GM21576 (cell line): ENCODE measurements at regions not wholly inside any gene's neighbourhood (a gene's known extent, or its start where the extent isn't known, plus 50 kb on each side); places are given as distances from the start of the nearest gene placed in this dataset.

Experiments
- ATAC-seq: cut with Tn5 transposase; IDR thresholded peaks from one replicate; pipeline ENCODE4 v1.9.1; 2021; ENCODE audit warnings: mild to moderate bottlenecking, moderate library complexity; ENCODE audit not compliant: unreplicated experiment

DNA sequence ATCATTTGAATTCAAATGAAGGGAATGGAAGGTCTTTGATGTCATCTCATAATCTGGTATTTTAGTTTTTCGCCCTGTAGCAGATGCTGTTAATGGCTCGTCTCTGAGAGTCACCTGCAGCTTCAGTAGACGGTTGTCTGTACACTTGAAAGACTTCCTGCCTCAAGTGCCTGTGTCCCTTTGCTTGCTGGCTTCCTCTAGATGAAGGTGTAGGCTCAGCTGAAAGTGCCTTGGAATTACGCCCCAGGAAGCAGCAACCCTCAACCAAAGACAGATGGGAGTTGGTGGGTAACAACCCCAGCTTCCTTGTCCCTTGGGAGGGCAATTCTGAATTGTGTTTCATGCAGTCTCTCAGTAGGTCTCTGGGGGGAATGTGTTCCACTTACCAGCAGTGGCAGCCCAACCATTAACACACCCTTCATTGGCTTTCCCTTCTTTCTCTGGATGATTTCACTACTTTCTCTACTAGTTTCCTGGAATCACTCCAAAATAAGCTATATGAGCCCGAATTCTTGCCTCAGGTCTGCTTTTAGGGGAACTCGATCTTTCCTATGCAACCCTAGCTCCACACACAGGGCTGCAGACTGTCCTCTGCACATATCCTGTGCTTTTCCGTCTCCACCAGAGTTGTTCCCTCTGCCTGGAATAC lies 395.6 kb downstream of the DMAC1 start:
- no peak for ATAC-seq

DNA sequence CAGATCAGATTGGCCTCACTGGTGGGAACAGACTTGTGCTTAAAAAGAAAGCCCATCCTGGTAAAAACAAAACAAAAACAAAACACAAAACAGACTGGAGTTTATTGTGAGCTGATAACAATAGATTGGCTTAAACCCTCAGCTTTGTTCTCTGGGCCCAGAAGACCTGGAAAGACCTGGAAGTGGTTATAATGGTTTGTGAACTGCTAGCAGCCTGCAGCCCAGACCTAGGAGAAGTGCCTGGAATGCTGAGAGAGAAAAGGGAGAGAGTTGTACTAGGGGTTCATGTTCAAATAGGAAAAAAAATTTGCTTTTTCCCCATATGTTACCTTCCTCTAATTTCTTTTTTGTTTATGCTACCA lies 396.6 kb downstream of the DMAC1 start:
- no peak for ATAC-seq

- ATAC-seq, result no peak
These were observed 397.1 kb downstream of the DMAC1 start for GRCh38 chr9:7402334-7403027.

DNA sequence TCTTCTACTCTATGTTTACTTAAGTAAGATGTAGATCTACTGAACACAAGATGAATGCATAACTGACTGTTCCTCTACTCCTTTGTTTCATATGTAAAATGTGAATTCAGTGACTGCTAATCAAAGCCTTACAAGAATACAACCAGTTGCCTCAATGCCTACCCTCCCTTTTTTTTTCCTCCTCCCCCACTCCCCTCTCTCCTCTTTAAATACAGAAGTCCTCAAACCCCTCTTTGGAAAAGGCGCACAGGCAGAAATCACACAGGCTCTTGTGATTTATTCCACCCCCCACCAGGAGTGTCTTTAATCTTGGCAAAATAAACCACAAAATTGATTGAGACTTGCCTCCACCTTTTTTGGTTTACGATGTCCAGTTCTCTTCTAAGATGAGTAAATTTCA lies 398.5 kb downstream of the DMAC1 start:
- no peak for ATAC-seq

DNA sequence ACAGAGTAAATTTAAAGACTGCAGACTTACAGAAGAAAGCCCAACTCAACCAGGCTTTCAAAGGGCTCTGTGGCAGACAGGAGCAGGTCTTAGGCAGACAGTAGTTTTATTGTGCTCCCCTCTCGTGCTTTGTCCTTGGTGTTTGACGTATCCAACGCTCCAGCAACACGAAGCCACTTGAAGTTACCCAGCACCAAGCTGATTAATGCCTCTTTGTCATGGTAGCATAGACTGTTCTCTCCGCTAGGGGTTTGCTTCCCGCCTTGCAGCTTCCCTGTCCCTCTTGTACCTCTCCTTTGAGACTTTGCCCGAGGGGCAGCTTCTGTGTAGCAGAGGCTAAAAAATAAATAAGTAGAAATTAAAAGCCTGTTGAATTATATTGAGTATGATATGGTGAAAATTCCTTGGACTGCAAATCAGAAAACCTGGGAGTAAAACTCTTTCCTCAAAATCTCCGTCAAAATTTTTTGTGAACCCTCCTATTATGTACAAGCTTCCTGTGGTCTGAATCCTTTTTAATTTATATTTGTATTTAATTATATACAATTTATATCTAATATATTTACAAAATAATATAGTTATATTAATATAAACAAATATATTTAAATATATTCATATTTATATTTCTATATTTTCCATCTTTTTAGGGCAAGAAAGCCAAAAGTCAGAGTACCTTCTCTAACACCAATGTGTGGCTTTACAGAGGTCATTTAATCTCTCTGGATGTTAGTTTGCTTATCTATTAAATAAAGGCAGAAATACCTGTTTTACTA lies 405.4 kb downstream of the DMAC1 start:
- no peak for ATAC-seq

DNA sequence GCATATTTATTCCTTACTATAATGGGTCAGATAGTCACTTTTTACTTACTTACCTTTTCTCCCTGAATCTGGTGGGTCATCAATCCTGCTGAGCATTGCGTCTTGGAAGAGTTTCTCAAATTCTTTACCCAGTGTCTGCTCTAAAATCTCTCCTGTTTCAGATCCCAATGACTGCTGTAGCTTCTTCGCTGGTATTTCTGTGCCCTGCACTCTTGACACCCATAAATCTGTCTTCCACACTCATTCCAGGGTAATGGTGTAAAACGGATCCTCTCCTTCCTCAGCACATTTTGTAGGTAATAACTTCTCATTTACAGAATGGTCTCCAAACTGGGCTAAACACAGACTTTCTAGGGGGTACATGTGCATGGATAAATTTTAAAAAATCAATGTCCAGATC lies 407.4 kb downstream of the DMAC1 start:
- no peak for ATAC-seq

- no peak for ATAC-seq
These were observed 410.8 kb downstream of the DMAC1 start for GRCh38 chr9:7388755-7389154.

DNA sequence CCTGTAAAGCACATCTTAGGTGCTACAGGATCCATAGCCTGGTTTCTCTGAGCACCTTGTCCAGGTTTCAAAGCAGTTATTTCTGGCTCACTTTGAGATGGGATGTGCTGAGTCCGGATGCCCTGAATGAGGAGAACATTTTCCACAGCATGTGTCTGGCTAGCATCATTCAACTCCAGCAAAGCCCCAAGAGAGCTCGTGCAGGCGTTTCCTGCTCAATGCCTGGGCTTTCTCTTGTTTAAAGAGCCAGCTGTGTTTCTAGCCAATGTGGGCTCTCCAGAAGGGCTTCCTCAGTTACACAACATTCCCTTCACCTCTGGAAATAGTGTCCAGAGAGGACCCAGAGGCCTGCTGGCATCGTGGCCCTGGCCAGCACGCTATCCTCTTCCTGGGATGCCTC lies 411.7 kb downstream of the DMAC1 start:
- ATAC-seq, result no peak

DNA sequence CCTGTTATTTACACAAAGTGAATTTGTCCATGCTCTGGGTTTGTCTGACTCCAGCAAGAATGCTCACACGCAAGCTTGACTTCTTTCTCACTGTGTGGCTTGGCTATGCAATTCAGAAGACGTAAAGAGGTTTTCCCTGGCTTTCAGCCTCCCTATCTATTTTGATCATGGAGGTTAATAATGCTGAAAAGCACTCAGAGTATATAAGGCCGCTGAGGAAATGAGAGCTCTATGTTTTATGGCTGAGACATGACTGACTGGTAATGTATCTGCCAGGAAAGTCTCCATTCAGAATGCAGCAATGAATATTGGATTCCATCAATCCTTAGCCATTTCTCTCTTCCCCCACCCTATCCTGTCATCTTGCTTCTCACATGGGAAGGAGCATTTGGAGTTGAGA lies 417.3 kb downstream of the DMAC1 start:
- ATAC-seq, result no peak

DNA sequence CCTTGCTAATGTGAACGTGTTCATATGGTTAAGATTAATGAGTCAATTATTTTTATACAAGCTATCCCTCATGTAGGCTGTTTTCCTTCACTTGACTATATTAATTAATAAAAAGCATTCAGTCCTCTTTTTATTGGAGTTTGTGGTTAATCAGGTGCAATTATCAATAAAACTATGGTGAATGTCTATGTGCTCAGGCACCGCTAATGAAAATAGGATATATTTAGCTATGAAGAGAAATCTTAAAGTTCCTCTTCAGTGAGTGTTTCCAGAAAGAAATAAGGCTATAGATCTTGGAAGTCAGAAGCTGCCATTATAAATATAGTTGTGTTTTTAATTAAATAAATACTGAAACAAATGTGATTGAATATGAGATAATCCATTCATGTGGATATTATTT lies 422.1 kb downstream of the DMAC1 start:
- ATAC-seq, result no peak

DNA sequence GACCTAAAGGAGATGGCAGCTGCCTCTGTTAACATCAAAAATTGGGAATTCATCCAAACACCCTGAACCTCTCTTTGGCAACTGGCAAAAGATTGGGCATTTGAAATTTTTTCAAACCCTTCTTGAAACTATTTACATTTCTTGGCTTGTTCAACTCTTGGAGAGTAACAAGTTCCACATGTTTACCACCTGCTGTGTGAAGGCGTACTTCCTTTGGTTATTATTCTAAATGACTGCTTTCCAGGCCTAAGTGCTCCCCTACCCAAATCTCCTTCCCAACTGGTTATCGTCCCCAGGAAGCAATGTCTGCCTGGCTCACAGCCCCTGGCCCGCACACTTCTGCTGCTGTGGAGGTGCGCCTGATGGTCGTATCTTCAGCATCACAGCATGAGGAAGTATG lies 422.7 kb downstream of the DMAC1 start:
- ATAC-seq, result no peak

- ATAC-seq, result no peak
These were observed 423.4 kb downstream of the DMAC1 start for GRCh38 chr9:7376213-7376612.

GRCh38 chr9:7375013-7375511 lies 424.5 kb downstream of the DMAC1 start:
- ATAC-seq, result no peak

- ATAC-seq, result no peak
These were observed 428.6 kb downstream of the DMAC1 start for GRCh38 chr9:7370988-7371387.

- ATAC-seq, result no peak
These were observed 429.2 kb downstream of the DMAC1 start for GRCh38 chr9:7370381-7370780.

GRCh38 chr9:7369384-7369821 lies 430.2 kb downstream of the DMAC1 start:
- no peak for ATAC-seq

DNA sequence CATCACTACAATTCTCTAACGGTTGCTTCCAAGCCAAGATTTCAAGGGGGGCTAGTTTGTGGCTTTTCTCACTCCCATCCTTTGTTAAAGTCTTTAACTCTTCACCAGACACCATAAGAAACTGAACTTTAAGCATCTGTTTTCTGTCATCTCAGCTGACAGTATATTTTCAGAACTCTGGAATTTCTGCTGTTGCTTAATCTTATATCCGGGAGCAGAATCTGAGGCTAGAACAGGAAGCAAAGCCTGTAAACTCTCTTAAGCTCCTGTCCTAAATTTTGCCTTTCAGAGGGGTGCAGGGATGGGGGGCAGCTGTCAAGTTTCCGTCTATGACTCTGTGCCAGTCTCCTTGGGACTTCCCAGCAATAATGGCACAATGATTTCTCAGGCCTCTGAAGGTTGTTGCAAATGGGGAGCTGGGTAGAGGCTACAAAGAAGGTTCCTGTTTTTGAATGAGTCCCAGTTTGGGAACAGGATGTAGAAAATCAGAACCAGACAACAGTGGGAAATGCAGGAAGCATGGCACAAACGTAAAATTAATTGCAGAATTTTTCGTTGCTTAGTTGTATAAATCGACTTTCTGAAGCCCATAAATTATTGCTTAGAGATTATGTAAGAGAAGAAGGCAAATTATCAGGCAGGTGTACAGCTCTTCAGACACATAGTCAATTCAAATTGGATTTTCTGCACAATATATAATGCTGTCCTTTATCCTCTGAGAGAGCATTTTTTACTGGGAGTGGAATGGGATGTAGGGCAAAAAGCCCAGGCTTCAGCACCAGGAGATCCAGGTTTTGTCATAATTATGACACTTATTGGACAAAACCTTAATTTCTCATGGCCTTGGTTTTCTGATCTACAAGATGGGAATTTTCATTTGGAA lies 430.9 kb downstream of the DMAC1 start:
- no peak for ATAC-seq

DNA sequence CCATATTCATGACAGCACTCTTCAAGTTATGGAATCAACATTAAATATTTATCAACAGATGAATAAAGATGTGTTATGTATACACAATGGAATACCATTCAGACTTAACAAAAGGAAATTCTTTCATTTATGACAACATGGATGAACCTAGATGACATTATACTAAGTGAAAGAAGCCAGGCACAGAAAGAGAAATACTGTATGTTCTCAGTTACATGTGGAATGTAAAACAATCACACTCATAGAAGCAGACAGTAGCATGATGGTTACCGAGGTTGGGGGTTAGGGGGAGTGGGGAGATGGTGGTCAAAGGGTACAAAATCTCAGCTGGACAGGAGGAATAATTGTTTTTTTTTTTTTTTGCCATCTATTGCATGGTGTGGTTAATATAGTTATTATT lies 431.9 kb downstream of the DMAC1 start:
- no peak for ATAC-seq

DNA sequence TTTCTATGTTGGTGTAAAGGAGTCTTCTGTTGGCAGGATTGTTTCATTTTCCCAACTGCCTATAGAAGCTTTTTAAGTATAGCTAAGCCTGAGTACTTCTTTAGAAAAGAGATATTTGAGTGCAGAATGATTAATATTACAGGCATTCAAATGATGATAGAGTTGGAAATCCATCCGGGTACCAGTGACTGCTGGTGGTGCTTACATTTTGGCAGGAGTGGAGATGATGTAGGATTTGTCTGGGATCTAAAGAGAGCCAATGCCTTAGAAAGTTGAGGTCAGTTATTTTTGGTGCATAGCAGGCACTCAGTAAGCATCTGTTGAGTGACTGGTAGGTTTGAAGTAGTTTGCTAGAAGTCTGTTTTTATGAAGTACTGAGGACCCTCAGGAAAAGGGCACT lies 433.5 kb downstream of the DMAC1 start:
- ATAC-seq, result no peak

- ATAC-seq, result no peak
These were observed 435.7 kb downstream of the DMAC1 start for GRCh38 chr9:7363777-7364477.
